ENCODE measurements at regions not wholly inside any gene's neighbourhood (a gene's known extent, or its start where the extent isn't known, plus 50 kb on each side); places are given as distances from the start of the nearest gene placed in this dataset.
A peak's percentile ranks its signal among the peaks of the same experiment; 100 is the strongest.

DNA sequence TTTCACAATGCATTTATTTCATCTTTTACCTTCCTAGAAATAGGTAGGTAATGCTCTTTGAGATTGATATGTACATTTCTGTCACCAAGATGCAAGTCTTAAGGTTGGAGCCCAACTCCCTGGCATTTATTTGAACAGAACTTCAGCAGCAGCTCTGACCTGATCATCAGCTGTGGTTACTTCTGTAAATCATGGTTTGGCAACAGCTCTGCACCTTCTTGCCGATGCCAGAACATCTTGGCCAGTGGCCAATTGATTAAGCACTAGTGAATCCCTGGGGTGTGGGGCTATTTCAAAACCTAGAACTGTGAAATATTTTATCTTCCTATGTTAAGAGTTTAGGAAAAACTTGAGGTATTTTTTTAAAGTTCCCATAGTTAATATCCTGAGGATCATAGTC is 124.8 kb upstream of the NYAP2 start:
- no peak for TF ChIP-seq CTCF (IDR thresholded peaks at IDR 0.05)
- 0 to 1% methylated on average over 1 of the region's 1 CpG for WGBS, 2 donors
- Histone ChIP-seq H3K27me3 (no peaks in the 10 kb centered on the region), H3K4me1 (no peaks in the 10 kb centered on the region), H3K27ac (no peak overlapping the region), H3K4me3 (no peak overlapping the region), H3K9me3 (no peaks in the 10 kb centered on the region), H3K36me3 (no peaks in the 10 kb centered on the region)
- FAIRE-seq = no peak
- intact Hi-C loops (cut with DNase I) = no loop called here
- DNase-seq = peak in 2 of 6 donors; percentile 9 to 22
- peak in 3 of 4 donors; percentile 30 to 53 (median 48) for ATAC-seq

- FAIRE-seq (no peak), ATAC-seq (no peak), DNase-seq (no peak)
- intact Hi-C loops (cut with DNase I) = no loop called here
- no peaks in the 10 kb centered on the region for H3K4me1 ChIP-seq
- H3K27ac ChIP-seq = no peak overlapping the region
- H3K36me3 ChIP-seq = no peaks in the 10 kb centered on the region
- H3K4me3 ChIP-seq = no peak overlapping the region
- TF ChIP-seq CTCF (IDR thresholded peaks at IDR 0.05) = no peak
- no peaks in the 10 kb centered on the region for H3K27me3 ChIP-seq
- no peaks in the 10 kb centered on the region for H3K9me3 ChIP-seq
Observed at GRCh38 chr2:225272173-225272572, 127.3 kb upstream of the NYAP2 start.

DNA sequence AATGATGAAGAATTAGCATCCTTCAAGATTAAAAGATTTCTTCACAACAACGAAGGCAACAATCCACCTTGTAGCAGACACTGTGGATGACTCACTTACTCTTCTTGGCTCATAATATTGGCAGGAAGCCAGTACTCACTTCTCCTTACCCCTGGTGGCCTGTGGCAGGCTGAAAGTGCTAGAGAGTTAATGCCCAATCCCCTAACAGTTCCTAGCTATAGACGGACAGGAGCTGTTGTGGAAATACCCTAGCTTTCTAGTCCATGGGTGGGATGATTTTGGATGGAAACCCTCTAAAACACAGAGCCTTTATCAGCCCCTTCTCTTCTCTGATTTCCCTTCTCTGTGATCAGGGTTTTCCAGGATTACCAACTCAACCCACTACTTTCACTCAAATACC is 128.6 kb upstream of the NYAP2 start:
- 23 to 32% methylated on average over 2 of the region's 2 CpGs for WGBS, 2 donors
- H3K27me3 ChIP-seq = no peaks in the 10 kb centered on the region
- no peaks in the 10 kb centered on the region for H3K9me3 ChIP-seq
- no peak for FAIRE-seq
- H3K27ac ChIP-seq = no peak overlapping the region
- H3K4me3 ChIP-seq = no peak overlapping the region
- intact Hi-C loops (cut with DNase I) = no loop called here
- no peak for TF ChIP-seq CTCF (IDR thresholded peaks at IDR 0.05)
- DNase-seq = no peak
- no peaks in the 10 kb centered on the region for H3K36me3 ChIP-seq
- no peaks in the 10 kb centered on the region for H3K4me1 ChIP-seq
- ATAC-seq = peak in 3 of 4 donors; percentile 54 to 74 (median 72)

DNA sequence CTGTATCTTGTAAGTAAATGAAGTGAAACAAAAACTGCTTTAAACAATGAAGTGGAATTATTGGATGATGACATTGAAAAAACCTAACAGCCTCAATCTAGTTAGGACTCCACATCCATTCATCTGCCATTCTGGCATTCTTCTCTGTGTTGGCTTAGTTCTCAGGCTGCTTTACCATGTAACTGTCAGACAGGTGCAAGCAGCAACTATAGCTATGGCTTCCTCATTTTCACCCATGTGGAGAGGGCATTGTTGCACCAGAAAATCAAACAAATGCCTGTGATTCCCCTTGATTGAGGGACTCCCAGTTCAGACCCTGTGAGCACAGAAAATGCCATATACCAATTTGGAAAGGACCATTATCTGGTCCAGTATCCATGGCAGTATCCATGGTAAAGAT is 129.5 kb upstream of the NYAP2 start:
- intact Hi-C loops (cut with DNase I) = no loop called here
- H3K4me3 ChIP-seq = no peak overlapping the region
- H3K9me3 ChIP-seq = no peaks in the 10 kb centered on the region
- H3K27me3 ChIP-seq = no peaks in the 10 kb centered on the region
- no peak for ATAC-seq
- FAIRE-seq = no peak
- TF ChIP-seq CTCF (IDR thresholded peaks at IDR 0.05) = no peak
- DNase-seq = no peak
- no peaks in the 10 kb centered on the region for H3K36me3 ChIP-seq
- H3K27ac ChIP-seq = no peak overlapping the region
- H3K4me1 ChIP-seq = no peaks in the 10 kb centered on the region

DNA sequence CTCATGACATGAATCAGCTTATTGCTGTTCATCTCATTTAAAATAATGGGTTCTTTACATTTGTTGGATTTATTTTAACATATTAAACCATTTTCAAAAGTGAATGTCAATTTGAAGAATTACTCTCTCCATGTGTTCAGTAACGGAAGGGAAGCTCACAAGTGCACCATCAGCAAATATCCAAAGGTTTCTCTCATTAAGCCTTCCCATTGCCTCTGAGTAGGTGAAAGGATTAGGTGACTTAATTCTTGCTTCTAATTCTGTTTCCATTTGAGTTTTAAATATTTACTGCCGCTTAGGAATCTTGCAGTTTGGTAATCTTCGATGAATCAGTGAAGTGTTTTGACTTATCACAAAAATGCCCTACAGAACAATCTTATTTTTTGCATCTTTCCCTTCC is 145.1 kb upstream of the NYAP2 start:
- intact Hi-C loops (cut with DNase I) = no loop called here
- H3K4me1 ChIP-seq = no peaks in the 10 kb centered on the region
- H3K27ac ChIP-seq = no peak overlapping the region
- WGBS, 2 donors = 73 to 82% methylated on average over 3 of the region's 3 CpGs
- DNase-seq (no peak), ATAC-seq (no peak), FAIRE-seq (no peak)
- no peaks in the 10 kb centered on the region for H3K27me3 ChIP-seq
- TF ChIP-seq CTCF (IDR thresholded peaks at IDR 0.05) = no peak
- no peaks in the 10 kb centered on the region for H3K36me3 ChIP-seq
- H3K9me3 ChIP-seq = no peaks in the 10 kb centered on the region
- no peak overlapping the region for H3K4me3 ChIP-seq
